Testis (tissue), 2 donors: ENCODE measurements at regions not wholly inside any gene's neighbourhood (a gene's known extent, or its start where the extent isn't known, plus 50 kb on each side); places are given as distances from the start of the nearest gene placed in this dataset.

ENCODE experiments used
- POLR2A ChIP-seq: fragments of 450-650 bp; IDR thresholded peaks from one replicate; pipeline ENCODE4 v1.6.1; 2017; ENCODE audit warnings: antibody characterized with exemption, mild to moderate bottlenecking, moderate library complexity
- TF ChIP-seq, protein P1 (sequence below), 3 experiments: fragments of 450-650 bp in 2 of 3; fragments of 200-600 bp in 1 of 3; sonication (generic) in 1 of 3; IDR thresholded peaks; one replicate each; pipeline ENCODE4 v1.5.1; 2016 to 2019; ENCODE audit warnings: antibody characterized with exemption in 3 of 3, mild to moderate bottlenecking in 2 of 3, moderate library complexity in 1 of 3

DNA sequence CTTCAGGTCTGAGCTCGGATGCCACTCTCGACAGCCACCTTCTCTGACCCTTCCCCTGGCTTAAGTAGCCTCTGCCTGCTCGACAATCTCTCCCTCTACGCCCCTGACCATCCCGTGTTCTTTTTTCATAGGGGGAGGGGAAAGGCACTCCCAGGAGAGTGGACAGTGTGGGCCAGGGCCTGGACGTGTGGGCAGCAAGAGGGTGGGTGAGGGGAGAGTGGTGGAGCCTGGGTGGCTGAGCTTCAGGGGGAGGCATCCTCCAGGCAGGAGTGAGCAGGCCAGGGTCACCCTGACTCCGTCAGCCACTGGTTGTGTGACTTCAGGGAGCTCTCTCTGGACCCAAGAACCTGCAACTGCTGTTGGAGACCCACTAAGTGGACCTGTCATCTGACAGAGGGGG lies 92.7 kb downstream of the CEBPB start:
- TF ChIP-seq, protein P1, sequence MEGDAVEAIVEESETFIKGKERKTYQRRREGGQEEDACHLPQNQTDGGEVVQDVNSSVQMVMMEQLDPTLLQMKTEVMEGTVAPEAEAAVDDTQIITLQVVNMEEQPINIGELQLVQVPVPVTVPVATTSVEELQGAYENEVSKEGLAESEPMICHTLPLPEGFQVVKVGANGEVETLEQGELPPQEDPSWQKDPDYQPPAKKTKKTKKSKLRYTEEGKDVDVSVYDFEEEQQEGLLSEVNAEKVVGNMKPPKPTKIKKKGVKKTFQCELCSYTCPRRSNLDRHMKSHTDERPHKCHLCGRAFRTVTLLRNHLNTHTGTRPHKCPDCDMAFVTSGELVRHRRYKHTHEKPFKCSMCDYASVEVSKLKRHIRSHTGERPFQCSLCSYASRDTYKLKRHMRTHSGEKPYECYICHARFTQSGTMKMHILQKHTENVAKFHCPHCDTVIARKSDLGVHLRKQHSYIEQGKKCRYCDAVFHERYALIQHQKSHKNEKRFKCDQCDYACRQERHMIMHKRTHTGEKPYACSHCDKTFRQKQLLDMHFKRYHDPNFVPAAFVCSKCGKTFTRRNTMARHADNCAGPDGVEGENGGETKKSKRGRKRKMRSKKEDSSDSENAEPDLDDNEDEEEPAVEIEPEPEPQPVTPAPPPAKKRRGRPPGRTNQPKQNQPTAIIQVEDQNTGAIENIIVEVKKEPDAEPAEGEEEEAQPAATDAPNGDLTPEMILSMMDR (IDR thresholded peaks at IDR 0.05), result no peak
- TF ChIP-seq POLR2A, result no peak
